Hepatocyte (in vitro differentiated cells): ENCODE measurements at regions not wholly inside any gene's neighbourhood (a gene's known extent, or its start where the extent isn't known, plus 50 kb on each side); places are given as distances from the start of the nearest gene placed in this dataset.
"Not testable (repeated sequence)": the region's sequence is repeated elsewhere in the genome, so short reads cannot be mapped to it uniquely, and the experiment has no call there.

Experiments
- DNase-seq: peaks from one replicate; pipeline ENCODE4 v3.0.0-alpha.2; 2016; ENCODE audit warnings: low spot score
- H2AFZ ChIP-seq: fragments of 200-600 bp; sonication (generic); 2 replicates; pipeline ENCODE4 v1.6.0; 2016; ENCODE audit warnings: antibody characterized with exemption, mild to moderate bottlenecking
- H3K27ac ChIP-seq: fragments of 200-600 bp; sonication (generic); 2 replicates; pipeline ENCODE4 v1.5.1; 2016; ENCODE audit warnings: mild to moderate bottlenecking
- H3K27me3 ChIP-seq: fragments of 200-600 bp; sonication (generic); 2 replicates; pipeline ENCODE4 v1.6.1; 2016
- H3K36me3 ChIP-seq: fragments of 200-600 bp; sonication (generic); replicated peaks from 2 replicates; pipeline ENCODE4 v1.5.1; 2016; ENCODE audit warnings: low read depth; ENCODE audit not compliant: insufficient read depth
- H3K4me1 ChIP-seq: fragments of 200-600 bp; sonication (generic); 2 replicates; pipeline ENCODE4 v1.5.1; 2016; ENCODE audit warnings: mild to moderate bottlenecking, moderate library complexity; ENCODE audit not compliant: insufficient read depth
- H3K4me2 ChIP-seq: fragments of 200-600 bp; sonication (generic); 2 replicates; pipeline ENCODE4 v1.6.0; 2016
- H3K4me3 ChIP-seq: fragments of 200-600 bp; sonication (generic); 2 replicates; pipeline ENCODE4 v1.5.1; 2016; ENCODE audit warnings: mild to moderate bottlenecking
- H3K79me2 ChIP-seq: fragments of 200-600 bp; sonication (generic); 2 replicates; pipeline ENCODE4 v1.6.0; 2017; ENCODE audit warnings: mild to moderate bottlenecking
- H3K9me2 ChIP-seq: fragments of 200-600 bp; sonication (generic); replicated peaks from 2 replicates; pipeline ENCODE4 v1.6.0; 2017; ENCODE audit warnings: mild to moderate bottlenecking; ENCODE audit not compliant: insufficient read depth
- H3K9me3 ChIP-seq: fragments of 200-600 bp; sonication (generic); 2 replicates; pipeline ENCODE4 v1.5.1; 2016; ENCODE audit warnings: low read depth, mild to moderate bottlenecking
- H4K20me1 ChIP-seq: fragments of 200-600 bp; sonication (generic); 2 replicates; pipeline ENCODE4 v1.6.0; 2016; ENCODE audit warnings: mild to moderate bottlenecking; ENCODE audit not compliant: insufficient read depth, poor library complexity, severe bottlenecking
- EZH2 ChIP-seq: fragments of 200-600 bp; sonication (generic); IDR thresholded peaks from 2 replicates; pipeline ENCODE4 v1.6.1; 2016; ENCODE audit warnings: antibody characterized with exemption, mild to moderate bottlenecking, borderline replicate concordance
- EZH2phosphoT487 ChIP-seq: fragments of 200-600 bp; sonication (generic); IDR thresholded peaks from one replicate; pipeline ENCODE4 v1.6.1; 2018; ENCODE audit warnings: antibody characterized with exemption, mild to moderate bottlenecking, low read depth, moderate library complexity; ENCODE audit not compliant: unreplicated experiment, severe bottlenecking
- WGBS: methylation state at CpG from one replicate; pipeline ENCODE4 v1.1.6; 2016; ENCODE audit warnings: low lambda C conversion rate; ENCODE audit errors: missing lambda C conversion rate; 5-methylcytosine and 5-hydroxymethylcytosine counted together
- TF ChIP-seq, protein P1 (sequence below): fragments of 200-600 bp; sonication (generic); IDR thresholded peaks from 2 replicates; pipeline ENCODE4 v1.5.1; 2016; ENCODE audit warnings: antibody characterized with exemption, mild to moderate bottlenecking; ENCODE audit not compliant: poor library complexity

DNA sequence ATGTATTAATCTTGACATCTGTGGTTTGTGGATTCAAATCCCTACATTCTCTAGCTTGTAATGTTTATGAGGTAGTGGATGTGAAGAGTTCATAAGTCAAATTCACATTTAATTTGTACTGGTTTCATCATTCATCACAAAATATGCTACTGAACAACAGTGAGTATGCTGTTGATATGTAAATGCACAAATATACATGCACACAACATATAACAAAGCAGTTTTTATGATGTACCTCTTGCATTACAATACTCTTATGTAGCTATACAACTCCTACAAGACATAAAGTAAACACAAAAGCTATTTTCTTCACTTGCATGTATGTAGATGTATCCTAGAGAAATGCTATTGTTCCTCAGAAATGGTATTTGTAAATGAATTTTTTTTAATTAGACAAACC, 111.0 kb upstream of the ANTXRL start:
- Histone ChIP-seq H3K9me3 (no peaks in the 10 kb centered on the region), H3K4me2 (no peak overlapping the region), H2AFZ (no peak overlapping the region), H3K79me2 (no peaks in the 10 kb centered on the region), H3K27ac (no peak overlapping the region), H3K4me3 (no peak overlapping the region), H4K20me1 (no peaks in the 10 kb centered on the region), H3K4me1 (no peaks in the 10 kb centered on the region), H3K27me3 (no peaks in the 10 kb centered on the region), H3K36me3 (no peaks in the 10 kb centered on the region), H3K9me2 (no peaks in the 10 kb centered on the region)
- TF ChIP-seq, protein P1, sequence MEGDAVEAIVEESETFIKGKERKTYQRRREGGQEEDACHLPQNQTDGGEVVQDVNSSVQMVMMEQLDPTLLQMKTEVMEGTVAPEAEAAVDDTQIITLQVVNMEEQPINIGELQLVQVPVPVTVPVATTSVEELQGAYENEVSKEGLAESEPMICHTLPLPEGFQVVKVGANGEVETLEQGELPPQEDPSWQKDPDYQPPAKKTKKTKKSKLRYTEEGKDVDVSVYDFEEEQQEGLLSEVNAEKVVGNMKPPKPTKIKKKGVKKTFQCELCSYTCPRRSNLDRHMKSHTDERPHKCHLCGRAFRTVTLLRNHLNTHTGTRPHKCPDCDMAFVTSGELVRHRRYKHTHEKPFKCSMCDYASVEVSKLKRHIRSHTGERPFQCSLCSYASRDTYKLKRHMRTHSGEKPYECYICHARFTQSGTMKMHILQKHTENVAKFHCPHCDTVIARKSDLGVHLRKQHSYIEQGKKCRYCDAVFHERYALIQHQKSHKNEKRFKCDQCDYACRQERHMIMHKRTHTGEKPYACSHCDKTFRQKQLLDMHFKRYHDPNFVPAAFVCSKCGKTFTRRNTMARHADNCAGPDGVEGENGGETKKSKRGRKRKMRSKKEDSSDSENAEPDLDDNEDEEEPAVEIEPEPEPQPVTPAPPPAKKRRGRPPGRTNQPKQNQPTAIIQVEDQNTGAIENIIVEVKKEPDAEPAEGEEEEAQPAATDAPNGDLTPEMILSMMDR, result no peak
- TF ChIP-seq EZH2, result no peak
- DNase-seq, result no peak

DNA sequence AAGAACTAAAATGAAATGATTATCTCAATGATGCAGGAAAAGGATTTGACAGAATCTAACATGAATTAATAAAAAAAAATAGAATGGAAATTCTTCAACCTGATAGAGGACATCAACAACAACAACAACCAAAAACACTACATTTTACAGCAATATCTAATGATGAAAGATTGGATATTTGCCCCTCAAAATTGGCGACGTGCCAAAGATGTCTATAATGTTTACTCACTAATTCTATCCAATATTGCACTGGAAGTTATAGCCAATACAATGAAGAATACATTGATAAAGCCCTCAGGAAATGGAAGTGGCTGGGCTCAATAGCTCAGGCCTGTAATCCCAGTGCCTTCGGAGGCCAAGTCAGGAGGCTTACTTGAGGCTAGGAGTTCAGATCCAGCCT, 99.4 kb upstream of the ANTXRL start:
- H3K4me2 ChIP-seq, H4K20me1 ChIP-seq, DNase-seq, H3K9me2 ChIP-seq, H3K27ac ChIP-seq, H3K9me3 ChIP-seq, H3K27me3 ChIP-seq, H3K36me3 ChIP-seq, H3K4me1 ChIP-seq, H2AFZ ChIP-seq, H3K4me3 ChIP-seq, H3K79me2 ChIP-seq: not testable (repeated sequence)
- 99% methylated on average over 3 of the region's 3 CpGs for WGBS

DNA sequence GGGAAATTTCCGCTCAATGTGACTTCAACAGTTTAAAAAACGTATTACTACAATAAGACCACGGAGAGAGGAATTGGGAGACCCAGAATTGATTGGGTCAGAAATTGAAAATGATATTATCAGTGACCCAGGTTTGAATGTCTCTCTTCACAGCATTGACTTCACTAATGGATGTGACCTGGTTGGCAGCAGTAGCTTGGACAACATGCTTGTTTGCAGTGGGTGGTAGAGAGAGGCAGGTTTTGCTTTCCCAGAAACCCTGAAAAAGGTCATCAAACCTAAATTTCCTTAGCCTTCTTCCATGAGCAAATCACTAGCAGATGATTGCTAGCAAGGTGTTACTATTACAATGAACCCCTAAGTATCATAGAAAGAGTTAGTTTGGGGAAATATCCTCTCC, 89.7 kb upstream of the ANTXRL start:
- Histone ChIP-seq H4K20me1 (no peaks in the 10 kb centered on the region), H3K9me2 (no peaks in the 10 kb centered on the region), H3K9me3 (no peaks in the 10 kb centered on the region), H3K36me3 (no peaks in the 10 kb centered on the region), H3K27me3 (no peaks in the 10 kb centered on the region), H3K4me2 (no peak overlapping the region), H2AFZ (no peak overlapping the region), H3K27ac (no peak overlapping the region), H3K4me1 (no peaks in the 10 kb centered on the region), H3K79me2 (no peaks in the 10 kb centered on the region), H3K4me3 (no peak overlapping the region)
- no peak for DNase-seq
- WGBS, result 90% methylated on average over 3 of the region's 3 CpGs
- no peak for TF ChIP-seq EZH2phosphoT487
- TF ChIP-seq EZH2, result no peak
- TF ChIP-seq, protein P1, result no peak

DNA sequence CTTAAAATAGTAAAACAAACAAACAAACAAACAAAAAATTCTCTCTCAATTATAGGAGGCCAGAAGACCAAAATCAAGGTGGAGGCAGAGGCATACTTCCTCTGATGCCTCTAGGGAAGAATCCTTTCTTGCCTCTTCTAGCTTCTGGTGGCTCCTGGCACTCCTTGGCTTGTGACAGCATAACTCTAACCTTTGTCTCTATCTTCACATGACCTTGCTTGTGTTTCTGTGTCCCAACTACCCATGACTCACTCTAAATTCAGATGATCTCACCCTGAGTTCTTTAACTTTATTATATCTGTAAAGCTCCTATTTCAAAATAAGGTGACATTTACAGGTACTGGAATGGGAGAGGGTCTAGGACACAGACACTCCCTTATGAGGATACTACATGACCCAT, 88.3 kb upstream of the ANTXRL start:
- H3K9me2 ChIP-seq, result no peaks in the 10 kb centered on the region
- no peak overlapping the region for H3K4me2 ChIP-seq
- no peak for DNase-seq
- no peak overlapping the region for H3K27ac ChIP-seq
- no peaks in the 10 kb centered on the region for H3K79me2 ChIP-seq
- no peaks in the 10 kb centered on the region for H3K9me3 ChIP-seq
- H2AFZ ChIP-seq, result no peak overlapping the region
- no peak overlapping the region for H3K4me3 ChIP-seq
- no peaks in the 10 kb centered on the region for H3K4me1 ChIP-seq
- no peaks in the 10 kb centered on the region for H4K20me1 ChIP-seq
- H3K27me3 ChIP-seq, result no peaks in the 10 kb centered on the region
- TF ChIP-seq EZH2, result no peak
- TF ChIP-seq EZH2phosphoT487, result no peak
- TF ChIP-seq, protein P1, result no peak
- H3K36me3 ChIP-seq, result no peaks in the 10 kb centered on the region

DNA sequence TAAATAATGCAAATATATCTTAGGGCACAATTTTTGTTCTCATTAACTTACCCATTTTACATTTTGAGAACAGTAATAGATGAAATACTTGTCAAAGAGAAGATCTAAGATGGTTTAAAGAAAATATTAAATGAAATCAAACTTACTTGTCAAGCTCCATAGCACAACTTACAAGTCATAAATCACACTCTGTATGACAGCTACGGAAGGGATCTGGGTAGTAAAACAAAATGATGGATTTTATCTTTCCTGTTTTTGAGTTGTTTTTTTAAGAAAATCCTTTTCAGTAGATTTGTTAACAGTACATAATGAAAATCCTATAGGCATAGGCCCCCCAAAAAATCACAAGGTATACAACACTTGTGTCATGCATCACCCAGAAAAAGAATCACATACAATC, 84.4 kb upstream of the ANTXRL start:
- not testable (repeated sequence) for H3K36me3 ChIP-seq, H3K4me3 ChIP-seq, H4K20me1 ChIP-seq, H3K4me1 ChIP-seq, H3K79me2 ChIP-seq, H3K9me3 ChIP-seq, H3K27me3 ChIP-seq, DNase-seq, H3K27ac ChIP-seq, H3K4me2 ChIP-seq, H2AFZ ChIP-seq, H3K9me2 ChIP-seq
- 86% methylated on average over 1 of the region's 1 CpG for WGBS

DNA sequence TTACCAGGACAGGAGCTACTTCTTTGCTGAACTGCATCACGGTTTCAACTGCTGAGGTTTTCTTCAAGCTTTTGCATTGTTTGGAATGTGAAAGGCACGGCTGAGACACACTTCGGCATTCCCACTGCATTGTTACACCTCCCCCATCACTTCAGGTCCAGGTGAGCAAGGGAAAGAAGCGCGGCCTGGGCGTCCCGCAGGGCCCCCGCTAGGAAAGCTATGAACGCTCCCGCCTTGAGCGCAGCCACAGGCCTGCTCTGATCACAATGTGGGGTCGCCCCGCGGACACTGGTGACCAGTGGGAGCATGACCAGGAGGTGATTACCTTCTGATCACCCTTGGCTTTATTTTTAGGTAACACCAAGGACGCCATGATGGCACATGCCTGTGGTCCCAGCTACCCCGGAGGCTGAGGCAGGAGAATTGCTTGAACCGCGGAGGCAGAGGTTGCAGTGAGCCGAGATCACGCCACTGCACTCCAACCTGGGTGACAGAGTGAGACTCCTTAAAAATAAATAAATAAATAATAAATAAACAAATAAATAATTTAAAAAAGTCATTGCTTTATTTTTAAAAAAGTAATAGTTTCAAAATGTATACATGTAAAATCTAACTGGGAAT, 82.2 kb upstream of the ANTXRL start:
- H3K4me1 ChIP-seq, H3K9me3 ChIP-seq, H3K36me3 ChIP-seq, H3K4me2 ChIP-seq, H3K27ac ChIP-seq, DNase-seq, H3K79me2 ChIP-seq, H3K27me3 ChIP-seq, H3K4me3 ChIP-seq, H3K9me2 ChIP-seq, H2AFZ ChIP-seq, H4K20me1 ChIP-seq: not testable (repeated sequence)
- 92% methylated on average over 19 of the region's 20 CpGs for WGBS
